D721Med (cell line): ENCODE measurements at regions not wholly inside any gene's neighbourhood (a gene's known extent, or its start where the extent isn't known, plus 50 kb on each side); places are given as distances from the start of the nearest gene placed in this dataset.

Experiments
- DNase-seq: peaks from one replicate; pipeline ENCODE4 v3.0.0; 2011; ENCODE audit warnings: low spot score; ENCODE audit not compliant: insufficient read length
- FAIRE-seq: peaks from 2 replicates; lab custom pipeline; 2011; peaks lifted over from hg19 to GRCh38; lab: Jason Lieb, UNC
- CTCF ChIP-seq: IDR thresholded peaks from 2 replicates; pipeline ENCODE4 v1.5.1; 2012; ENCODE audit warnings: mild to moderate bottlenecking, control low read depth; ENCODE audit not compliant: insufficient read depth; ENCODE audit errors: missing control alignments

GRCh38 chr3:193873426-193874201 is 262.3 kb upstream of the HES1 start:
- no peak for DNase-seq
- TF ChIP-seq CTCF, result no peak
- no peak for FAIRE-seq

GRCh38 chr3:193874512-193874911 is 261.4 kb upstream of the HES1 start:
- no peak for FAIRE-seq
- no peak for TF ChIP-seq CTCF
- no peak for DNase-seq

GRCh38 chr3:193874997-193875593 is 260.9 kb upstream of the HES1 start:
- FAIRE-seq (no peak), DNase-seq (no peak)
- no peak for TF ChIP-seq CTCF

- DNase-seq (no peak), FAIRE-seq (no peak)
- TF ChIP-seq CTCF, result no peak
These were observed 260.2 kb upstream of the HES1 start for GRCh38 chr3:193875601-193876321.

- DNase-seq (no peak), FAIRE-seq (no peak)
- TF ChIP-seq CTCF, result no peak
These were observed 256.7 kb upstream of the HES1 start for GRCh38 chr3:193879099-193879863.

- DNase-seq, result no peak
These were observed 256.1 kb upstream of the HES1 start for GRCh38 chr3:193879864-193880242.

More at GRCh38 chr3:193879864-193880242, 256.1 kb upstream of the HES1 start:
- no peak for TF ChIP-seq CTCF
- no peak for FAIRE-seq
